IMR-90 (cell line): ENCODE measurements at regions not wholly inside any gene's neighbourhood (a gene's known extent, or its start where the extent isn't known, plus 50 kb on each side); places are given as distances from the start of the nearest gene placed in this dataset.

ENCODE experiments used
- BHLHE40 ChIP-seq: fragments of 150-350 bp; IDR thresholded peaks from 2 replicates; pipeline ENCODE4 v1.6.1; 2016; ENCODE audit warnings: mild to moderate bottlenecking, low read depth, low read length
- CTCF ChIP-seq: conservative IDR thresholded peaks from 2 replicates; pipeline ENCODE4 v1.5.1; 2012; ENCODE audit warnings: mild to moderate bottlenecking, low read depth, low read length, improper control_type of control experiment
- MAFK ChIP-seq: IDR thresholded peaks from 2 replicates; pipeline ENCODE4 v1.6.1; 2012; ENCODE audit warnings: low read depth, low read length, improper control_type of control experiment
- MAZ ChIP-seq: IDR thresholded peaks from 2 replicates; pipeline ENCODE4 v1.6.1; 2012; ENCODE audit warnings: low read depth, mild to moderate bottlenecking, low read length, improper control_type of control experiment, moderate library complexity, borderline replicate concordance
- POLR2A ChIP-seq: IDR thresholded peaks from 2 replicates; pipeline ENCODE4 v1.6.1; 2012; ENCODE audit warnings: mild to moderate bottlenecking, low read depth, low read length
- RFX5 ChIP-seq: IDR thresholded peaks from 2 replicates; pipeline ENCODE4 v1.8.0; 2012; ENCODE audit warnings: low read depth, mild to moderate bottlenecking, low read length, moderate library complexity
- SMC3 ChIP-seq: fragments of 150-350 bp; IDR thresholded peaks from 2 replicates; pipeline ENCODE4 v1.6.1; 2016; ENCODE audit warnings: low read depth, mild to moderate bottlenecking, antibody characterized with exemption, low read length, moderate library complexity

- no peak for TF ChIP-seq POLR2A
- TF ChIP-seq CTCF: no peak
- no peak for TF ChIP-seq SMC3
- no peak for TF ChIP-seq MAFK
- no peak for TF ChIP-seq BHLHE40
- TF ChIP-seq RFX5: no peak
- TF ChIP-seq MAZ: no peak
Measured at GRCh38 chr12:69136931-69137613, 102.3 kb upstream of the CPSF6 start.
